Prostate gland (tissue), 2 donors: ENCODE measurements at regions not wholly inside any gene's neighbourhood (a gene's known extent, or its start where the extent isn't known, plus 50 kb on each side); places are given as distances from the start of the nearest gene placed in this dataset.
"Not testable (repeated sequence)": the region's sequence is repeated elsewhere in the genome, so short reads cannot be mapped to it uniquely, and the experiment has no call there.

Source experiments
- POLR2A ChIP-seq: fragments of 450-650 bp; IDR thresholded peaks from one replicate; pipeline ENCODE4 v1.6.1; 2016; ENCODE audit warnings: antibody characterized with exemption, mild to moderate bottlenecking
- TF ChIP-seq, protein P1 (sequence below), 4 experiments: fragments of 200-600 bp in 2 of 4; fragments of 450-650 bp in 2 of 4; sonication (generic) in 2 of 4; IDR thresholded peaks; 1 replicate in 3 of 4; 2 replicates in 1 of 4; pipeline ENCODE4 v1.5.1; 2016 to 2019; ENCODE audit warnings: antibody characterized with exemption in 4 of 4, mild to moderate bottlenecking in 2 of 4, moderate library complexity in 2 of 4

DNA sequence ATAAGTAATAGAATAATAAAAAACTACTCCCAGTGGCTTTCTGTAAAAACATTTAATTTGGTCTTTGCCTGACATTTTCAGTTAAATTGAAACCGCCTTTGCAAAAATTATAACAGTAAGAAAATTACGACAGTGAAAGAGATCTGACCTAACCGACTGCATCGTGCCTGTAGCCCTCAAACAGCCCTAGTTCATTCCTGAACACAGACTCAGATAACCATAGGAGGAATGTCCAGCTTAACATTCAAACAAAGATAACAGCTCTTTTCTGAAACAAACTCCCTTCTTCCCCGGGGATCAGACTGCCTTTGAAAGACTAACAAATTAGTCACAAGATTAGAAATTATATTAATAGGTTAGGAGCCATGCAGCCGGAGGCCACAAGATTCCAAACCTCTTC, 252.5 kb upstream of the USP9Y start:
- TF ChIP-seq, protein P1, sequence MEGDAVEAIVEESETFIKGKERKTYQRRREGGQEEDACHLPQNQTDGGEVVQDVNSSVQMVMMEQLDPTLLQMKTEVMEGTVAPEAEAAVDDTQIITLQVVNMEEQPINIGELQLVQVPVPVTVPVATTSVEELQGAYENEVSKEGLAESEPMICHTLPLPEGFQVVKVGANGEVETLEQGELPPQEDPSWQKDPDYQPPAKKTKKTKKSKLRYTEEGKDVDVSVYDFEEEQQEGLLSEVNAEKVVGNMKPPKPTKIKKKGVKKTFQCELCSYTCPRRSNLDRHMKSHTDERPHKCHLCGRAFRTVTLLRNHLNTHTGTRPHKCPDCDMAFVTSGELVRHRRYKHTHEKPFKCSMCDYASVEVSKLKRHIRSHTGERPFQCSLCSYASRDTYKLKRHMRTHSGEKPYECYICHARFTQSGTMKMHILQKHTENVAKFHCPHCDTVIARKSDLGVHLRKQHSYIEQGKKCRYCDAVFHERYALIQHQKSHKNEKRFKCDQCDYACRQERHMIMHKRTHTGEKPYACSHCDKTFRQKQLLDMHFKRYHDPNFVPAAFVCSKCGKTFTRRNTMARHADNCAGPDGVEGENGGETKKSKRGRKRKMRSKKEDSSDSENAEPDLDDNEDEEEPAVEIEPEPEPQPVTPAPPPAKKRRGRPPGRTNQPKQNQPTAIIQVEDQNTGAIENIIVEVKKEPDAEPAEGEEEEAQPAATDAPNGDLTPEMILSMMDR (IDR thresholded peaks at IDR 0.05), result not testable (repeated sequence)
- TF ChIP-seq POLR2A, result not testable (repeated sequence)
